ENCODE measurements at regions not wholly inside any gene's neighbourhood (a gene's known extent, or its start where the extent isn't known, plus 50 kb on each side); places are given as distances from the start of the nearest gene placed in this dataset.
"Not testable (repeated sequence)": the region's sequence is repeated elsewhere in the genome, so short reads cannot be mapped to it uniquely, and the experiment has no call there.

GRCh38 chr20:30892541-30893345 lies 364.7 kb upstream of the DEFB115 start:
- Histone ChIP-seq H4K20me1 (ENCODE audit: control insufficient read depth, extremely low read depth, insufficient read depth, low read length) (no peaks in the 10 kb centered on the region), H3K9me3 (ENCODE audit: control insufficient read depth, insufficient read depth, low read depth, low read length) (no peaks in the 10 kb centered on the region), H2AFZ (ENCODE audit: low read length) (no peak overlapping the region), H3K27ac (ENCODE audit: insufficient read depth, low read length) (no peak overlapping the region), H3K4me3 (replicated peaks in 1 of 4; ENCODE audit: control extremely low read depth in 1 of 4, insufficient read depth in 1 of 4, low read depth in 3 of 4, low read length in 4 of 4) (no peak overlapping the region), H3K27me3 (ENCODE audit: control insufficient read depth, insufficient read depth, low read length) (no peaks in the 10 kb centered on the region), H3K36me3 (ENCODE audit: control insufficient read depth, insufficient read depth, low read length) (no peaks in the 10 kb centered on the region), H3K9ac (ENCODE audit: insufficient read depth, low read length) (no peak overlapping the region), H3K4me1 (ENCODE audit: control insufficient read depth, extremely low read depth, insufficient read depth, low read length) (no peaks in the 10 kb centered on the region), H3K4me2 (ENCODE audit: extremely low read depth, insufficient read depth, low read length) (no peak overlapping the region), H3K79me2 (ENCODE audit: control insufficient read depth, insufficient read depth, low read length) (no peaks in the 10 kb centered on the region)
- TF ChIP-seq EZH2 (IDR thresholded peaks at IDR 0.05; ENCODE audit: low read length, missing control alignments), result no peak
- TF ChIP-seq, protein P1, sequence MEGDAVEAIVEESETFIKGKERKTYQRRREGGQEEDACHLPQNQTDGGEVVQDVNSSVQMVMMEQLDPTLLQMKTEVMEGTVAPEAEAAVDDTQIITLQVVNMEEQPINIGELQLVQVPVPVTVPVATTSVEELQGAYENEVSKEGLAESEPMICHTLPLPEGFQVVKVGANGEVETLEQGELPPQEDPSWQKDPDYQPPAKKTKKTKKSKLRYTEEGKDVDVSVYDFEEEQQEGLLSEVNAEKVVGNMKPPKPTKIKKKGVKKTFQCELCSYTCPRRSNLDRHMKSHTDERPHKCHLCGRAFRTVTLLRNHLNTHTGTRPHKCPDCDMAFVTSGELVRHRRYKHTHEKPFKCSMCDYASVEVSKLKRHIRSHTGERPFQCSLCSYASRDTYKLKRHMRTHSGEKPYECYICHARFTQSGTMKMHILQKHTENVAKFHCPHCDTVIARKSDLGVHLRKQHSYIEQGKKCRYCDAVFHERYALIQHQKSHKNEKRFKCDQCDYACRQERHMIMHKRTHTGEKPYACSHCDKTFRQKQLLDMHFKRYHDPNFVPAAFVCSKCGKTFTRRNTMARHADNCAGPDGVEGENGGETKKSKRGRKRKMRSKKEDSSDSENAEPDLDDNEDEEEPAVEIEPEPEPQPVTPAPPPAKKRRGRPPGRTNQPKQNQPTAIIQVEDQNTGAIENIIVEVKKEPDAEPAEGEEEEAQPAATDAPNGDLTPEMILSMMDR (conservative IDR thresholded peaks at IDR 0.05 in 1 of 2, IDR thresholded peaks at IDR 0.05 in 1 of 2; ENCODE audit: low read depth in 1 of 2, low read length in 2 of 2), result no peak
- no peak for DNase-seq (ENCODE audit: low read depth in 2 of 2)

- not testable (repeated sequence) for H3K9ac ChIP-seq (ENCODE audit: insufficient read depth, low read length); H2AFZ ChIP-seq (ENCODE audit: low read length); H3K4me2 ChIP-seq (ENCODE audit: extremely low read depth, insufficient read depth, low read length); H3K4me1 ChIP-seq (ENCODE audit: control insufficient read depth, extremely low read depth, insufficient read depth, low read length); H4K20me1 ChIP-seq (ENCODE audit: control insufficient read depth, extremely low read depth, insufficient read depth, low read length); H3K27ac ChIP-seq (ENCODE audit: insufficient read depth, low read length); H3K9me3 ChIP-seq (ENCODE audit: control insufficient read depth, insufficient read depth, low read depth, low read length); H3K79me2 ChIP-seq (ENCODE audit: control insufficient read depth, insufficient read depth, low read length); H3K4me3 ChIP-seq (replicated peaks in 1 of 4; ENCODE audit: control extremely low read depth in 1 of 4, insufficient read depth in 1 of 4, low read depth in 3 of 4, low read length in 4 of 4); H3K36me3 ChIP-seq (ENCODE audit: control insufficient read depth, insufficient read depth, low read length); DNase-seq (ENCODE audit: low read depth in 2 of 2); H3K27me3 ChIP-seq (ENCODE audit: control insufficient read depth, insufficient read depth, low read length)
Measured at GRCh38 chr20:30893346-30894314, 363.8 kb upstream of the DEFB115 start.

DNA sequence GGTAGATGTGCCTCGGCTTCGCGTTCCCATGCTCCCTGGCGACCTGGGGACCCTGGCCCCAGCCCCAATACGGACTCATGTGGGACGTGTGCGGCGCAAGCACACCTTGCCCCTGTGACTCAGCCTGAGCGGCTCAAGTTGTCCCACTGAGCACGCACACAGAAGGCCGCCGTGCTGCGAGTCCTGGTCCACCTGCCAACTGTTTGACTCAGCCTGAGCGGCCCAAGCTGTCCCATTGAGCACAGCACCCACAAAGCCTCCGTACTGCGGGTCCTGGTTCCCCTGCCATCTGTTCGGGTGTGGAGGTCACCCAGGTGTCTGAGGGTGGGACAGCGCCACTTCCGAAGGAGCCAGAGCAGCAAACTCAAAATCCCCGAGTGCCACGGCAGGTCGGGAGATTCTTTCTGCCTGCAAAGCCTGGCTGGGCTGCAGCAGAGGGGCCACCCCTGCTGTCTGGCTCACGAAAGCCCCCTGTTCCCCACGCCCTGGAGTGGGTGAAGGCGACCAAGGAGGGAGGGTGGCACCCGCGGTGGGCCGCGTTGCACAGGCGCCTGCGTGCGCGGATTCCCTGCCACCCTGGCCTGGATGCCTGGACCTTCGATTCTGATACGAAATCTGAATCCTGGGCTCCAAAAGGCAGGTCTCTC lies 362.6 kb upstream of the DEFB115 start:
- H2AFZ ChIP-seq (ENCODE audit: low read length); H3K79me2 ChIP-seq (ENCODE audit: control insufficient read depth, insufficient read depth, low read length); H3K4me2 ChIP-seq (ENCODE audit: extremely low read depth, insufficient read depth, low read length); H4K20me1 ChIP-seq (ENCODE audit: control insufficient read depth, extremely low read depth, insufficient read depth, low read length); DNase-seq (ENCODE audit: low read depth in 2 of 2); H3K27ac ChIP-seq (ENCODE audit: insufficient read depth, low read length); H3K4me1 ChIP-seq (ENCODE audit: control insufficient read depth, extremely low read depth, insufficient read depth, low read length); H3K36me3 ChIP-seq (ENCODE audit: control insufficient read depth, insufficient read depth, low read length); H3K9me3 ChIP-seq (ENCODE audit: control insufficient read depth, insufficient read depth, low read depth, low read length); H3K27me3 ChIP-seq (ENCODE audit: control insufficient read depth, insufficient read depth, low read length); H3K9ac ChIP-seq (ENCODE audit: insufficient read depth, low read length); H3K4me3 ChIP-seq (replicated peaks in 1 of 4; ENCODE audit: control extremely low read depth in 1 of 4, insufficient read depth in 1 of 4, low read depth in 3 of 4, low read length in 4 of 4): not testable (repeated sequence)

DNA sequence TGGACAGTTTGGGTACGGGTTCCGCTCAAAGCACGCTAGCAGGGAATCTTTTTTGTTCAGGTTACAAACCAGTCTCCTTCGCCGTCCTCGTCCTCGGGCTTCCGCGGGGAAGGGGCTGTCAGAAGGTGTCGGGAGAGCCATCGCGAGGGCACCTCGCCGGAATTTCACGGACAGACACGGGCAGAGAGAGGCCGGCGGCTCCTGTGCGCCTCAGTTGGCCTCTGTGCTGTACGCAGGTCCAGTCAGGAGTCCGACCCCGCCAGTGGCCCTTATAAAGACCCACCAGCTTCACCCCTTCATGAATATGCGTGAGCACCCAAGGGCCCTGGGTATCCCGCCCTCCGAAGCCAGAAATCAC lies 362.1 kb upstream of the DEFB115 start:
- H3K9ac ChIP-seq (ENCODE audit: insufficient read depth, low read length); H3K9me3 ChIP-seq (ENCODE audit: control insufficient read depth, insufficient read depth, low read depth, low read length); H3K4me1 ChIP-seq (ENCODE audit: control insufficient read depth, extremely low read depth, insufficient read depth, low read length); H3K27ac ChIP-seq (ENCODE audit: insufficient read depth, low read length); H3K4me2 ChIP-seq (ENCODE audit: extremely low read depth, insufficient read depth, low read length); H3K79me2 ChIP-seq (ENCODE audit: control insufficient read depth, insufficient read depth, low read length); H3K27me3 ChIP-seq (ENCODE audit: control insufficient read depth, insufficient read depth, low read length); DNase-seq (ENCODE audit: low read depth in 2 of 2); H2AFZ ChIP-seq (ENCODE audit: low read length); H3K4me3 ChIP-seq (replicated peaks in 1 of 4; ENCODE audit: control extremely low read depth in 1 of 4, insufficient read depth in 1 of 4, low read depth in 3 of 4, low read length in 4 of 4); H4K20me1 ChIP-seq (ENCODE audit: control insufficient read depth, extremely low read depth, insufficient read depth, low read length); H3K36me3 ChIP-seq (ENCODE audit: control insufficient read depth, insufficient read depth, low read length): not testable (repeated sequence)

DNA sequence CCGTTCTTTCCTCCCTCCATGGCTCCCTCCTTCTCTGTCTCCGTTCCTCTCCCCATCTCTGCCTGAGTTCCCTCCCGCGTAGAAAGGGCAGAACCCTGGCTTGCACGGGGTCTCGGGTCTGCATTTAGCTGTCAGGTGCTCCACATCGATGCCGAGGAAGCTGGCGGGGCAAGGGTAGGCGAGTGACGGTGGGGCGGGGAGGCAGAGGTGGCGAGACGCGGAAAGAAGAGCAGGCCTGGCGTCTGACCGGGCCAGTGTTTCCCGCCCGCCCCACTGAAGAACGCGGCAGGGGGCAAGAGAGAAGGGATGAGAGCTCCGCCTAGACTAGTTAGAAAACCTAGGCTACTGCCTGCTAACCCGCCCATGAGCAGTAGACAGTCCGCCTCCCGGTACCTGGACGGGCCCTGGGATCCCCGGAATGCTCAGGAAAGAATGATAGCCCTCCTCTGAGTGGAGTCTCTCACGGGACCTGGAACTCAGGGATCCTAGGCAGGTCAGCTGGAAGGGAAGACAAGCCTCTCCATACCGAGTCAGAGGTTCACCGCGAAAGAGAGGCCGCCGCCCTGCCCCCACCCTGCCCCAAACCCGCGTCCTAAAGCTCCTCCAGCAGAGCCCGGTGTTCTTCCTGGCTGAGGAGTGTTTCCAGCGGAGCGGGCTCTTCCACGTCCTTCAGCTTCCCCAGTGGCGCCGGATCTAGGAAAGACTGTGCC lies 357.9 kb upstream of the DEFB115 start:
- not testable (repeated sequence) for H3K27me3 ChIP-seq (ENCODE audit: control insufficient read depth, insufficient read depth, low read length); DNase-seq (ENCODE audit: low read depth in 2 of 2); H3K79me2 ChIP-seq (ENCODE audit: control insufficient read depth, insufficient read depth, low read length); H2AFZ ChIP-seq (ENCODE audit: low read length); H3K36me3 ChIP-seq (ENCODE audit: control insufficient read depth, insufficient read depth, low read length); H3K4me3 ChIP-seq (replicated peaks in 1 of 4; ENCODE audit: control extremely low read depth in 1 of 4, insufficient read depth in 1 of 4, low read depth in 3 of 4, low read length in 4 of 4); H3K4me1 ChIP-seq (ENCODE audit: control insufficient read depth, extremely low read depth, insufficient read depth, low read length); H3K27ac ChIP-seq (ENCODE audit: insufficient read depth, low read length); H3K4me2 ChIP-seq (ENCODE audit: extremely low read depth, insufficient read depth, low read length); H4K20me1 ChIP-seq (ENCODE audit: control insufficient read depth, extremely low read depth, insufficient read depth, low read length); H3K9ac ChIP-seq (ENCODE audit: insufficient read depth, low read length); H3K9me3 ChIP-seq (ENCODE audit: control insufficient read depth, insufficient read depth, low read depth, low read length)

Measured in fibroblast of lung (primary cell).